Progenitor cell of endocrine pancreas (in vitro differentiated cells): ENCODE measurements at regions not wholly inside any gene's neighbourhood (a gene's known extent, or its start where the extent isn't known, plus 50 kb on each side); places are given as distances from the start of the nearest gene placed in this dataset.

Source experiments
- DNase-seq: peaks from one replicate; pipeline ENCODE4 v3.0.0; 2021; ENCODE audit warnings: low spot score; ENCODE audit not compliant: unreplicated experiment
- H3K27ac Mint-ChIP-seq: 2 replicates; pipeline ENCODE4 v1.8.0; 2021; ENCODE audit warnings: mild to moderate bottlenecking, moderate library complexity, mixed read lengths
- H3K27me3 Mint-ChIP-seq: 2 replicates; pipeline ENCODE4 v1.8.0; 2021; ENCODE audit warnings: mixed read lengths
- H3K36me3 Mint-ChIP-seq: 2 replicates; pipeline ENCODE4 v1.8.0; 2022; ENCODE audit warnings: mixed read lengths; ENCODE audit not compliant: insufficient read depth
- H3K4me1 Mint-ChIP-seq: 2 replicates; pipeline ENCODE4 v1.8.0; 2021; ENCODE audit warnings: low read depth, mixed read lengths
- H3K4me3 Mint-ChIP-seq: 2 replicates; pipeline ENCODE4 v1.8.0; 2021; ENCODE audit warnings: low read depth, mild to moderate bottlenecking, moderate library complexity, mixed read lengths
- H3K9me3 Mint-ChIP-seq: 2 replicates; pipeline ENCODE4 v1.8.0; 2021; ENCODE audit warnings: low read depth, mixed read lengths
- TF ChIP-seq, protein P1 (sequence below): fragments of 200-600 bp; sonication (generic); IDR thresholded peaks from one replicate; pipeline ENCODE4 v1.5.0; 2021; ENCODE audit warnings: antibody characterized with exemption, mild to moderate bottlenecking; ENCODE audit not compliant: unreplicated experiment

DNA sequence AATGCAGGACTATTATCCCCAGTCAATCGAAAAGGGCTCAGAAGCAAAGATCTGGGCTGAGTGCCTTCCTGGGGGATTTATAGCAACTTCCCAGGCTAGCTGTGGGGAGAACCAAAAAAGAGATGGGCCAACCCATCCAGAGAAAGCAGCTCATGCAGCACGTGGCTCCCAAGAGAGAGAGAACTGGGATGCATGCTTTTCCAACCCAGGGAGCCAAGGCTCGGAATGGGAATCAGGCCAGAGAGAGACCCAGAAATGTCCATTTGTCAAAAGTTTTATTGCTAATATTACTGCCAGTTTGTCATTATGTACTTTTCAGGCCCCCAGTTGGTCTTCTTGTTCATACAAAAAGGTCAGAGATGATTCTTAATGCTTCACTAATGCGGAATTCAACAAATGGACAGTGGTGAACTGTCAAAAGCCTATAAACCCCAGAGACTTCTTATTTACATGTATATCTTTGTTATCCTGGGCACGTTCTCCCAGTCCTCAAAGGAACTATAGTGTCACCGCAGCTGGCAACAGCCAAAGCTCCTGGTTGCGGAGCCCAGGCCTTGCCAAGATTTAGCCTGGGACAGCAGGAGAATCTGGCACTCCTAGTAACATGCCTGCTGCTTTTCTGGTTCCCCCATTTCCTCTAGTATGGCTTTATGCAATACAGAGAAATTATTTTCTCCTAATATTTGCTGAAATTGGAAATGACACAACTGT, 139.1 kb upstream of the POU3F2 start:
- H3K4me3 Mint-ChIP-seq, result no peak overlapping the region
- TF ChIP-seq, protein P1, sequence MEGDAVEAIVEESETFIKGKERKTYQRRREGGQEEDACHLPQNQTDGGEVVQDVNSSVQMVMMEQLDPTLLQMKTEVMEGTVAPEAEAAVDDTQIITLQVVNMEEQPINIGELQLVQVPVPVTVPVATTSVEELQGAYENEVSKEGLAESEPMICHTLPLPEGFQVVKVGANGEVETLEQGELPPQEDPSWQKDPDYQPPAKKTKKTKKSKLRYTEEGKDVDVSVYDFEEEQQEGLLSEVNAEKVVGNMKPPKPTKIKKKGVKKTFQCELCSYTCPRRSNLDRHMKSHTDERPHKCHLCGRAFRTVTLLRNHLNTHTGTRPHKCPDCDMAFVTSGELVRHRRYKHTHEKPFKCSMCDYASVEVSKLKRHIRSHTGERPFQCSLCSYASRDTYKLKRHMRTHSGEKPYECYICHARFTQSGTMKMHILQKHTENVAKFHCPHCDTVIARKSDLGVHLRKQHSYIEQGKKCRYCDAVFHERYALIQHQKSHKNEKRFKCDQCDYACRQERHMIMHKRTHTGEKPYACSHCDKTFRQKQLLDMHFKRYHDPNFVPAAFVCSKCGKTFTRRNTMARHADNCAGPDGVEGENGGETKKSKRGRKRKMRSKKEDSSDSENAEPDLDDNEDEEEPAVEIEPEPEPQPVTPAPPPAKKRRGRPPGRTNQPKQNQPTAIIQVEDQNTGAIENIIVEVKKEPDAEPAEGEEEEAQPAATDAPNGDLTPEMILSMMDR, result no peak
- no peaks in the 10 kb centered on the region for H3K27me3 Mint-ChIP-seq
- DNase-seq, result no peak
- no peaks in the 10 kb centered on the region for H3K4me1 Mint-ChIP-seq
- H3K36me3 Mint-ChIP-seq, result no peaks in the 10 kb centered on the region
- H3K9me3 Mint-ChIP-seq, result no peaks in the 10 kb centered on the region
- H3K27ac Mint-ChIP-seq, result no peak overlapping the region

GRCh38 chr6:98711380-98711779, 123.0 kb upstream of the POU3F2 start:
- no peak overlapping the region for H3K4me3 Mint-ChIP-seq
- H3K4me1 Mint-ChIP-seq, result no peaks in the 10 kb centered on the region
- peaks cover 6% of the 10 kb centered on the region for H3K27me3 Mint-ChIP-seq
- no peak for DNase-seq
- H3K27ac Mint-ChIP-seq, result no peak overlapping the region
- H3K9me3 Mint-ChIP-seq, result no peaks in the 10 kb centered on the region
- TF ChIP-seq, protein P1, result no peak
- H3K36me3 Mint-ChIP-seq, result no peaks in the 10 kb centered on the region

DNA sequence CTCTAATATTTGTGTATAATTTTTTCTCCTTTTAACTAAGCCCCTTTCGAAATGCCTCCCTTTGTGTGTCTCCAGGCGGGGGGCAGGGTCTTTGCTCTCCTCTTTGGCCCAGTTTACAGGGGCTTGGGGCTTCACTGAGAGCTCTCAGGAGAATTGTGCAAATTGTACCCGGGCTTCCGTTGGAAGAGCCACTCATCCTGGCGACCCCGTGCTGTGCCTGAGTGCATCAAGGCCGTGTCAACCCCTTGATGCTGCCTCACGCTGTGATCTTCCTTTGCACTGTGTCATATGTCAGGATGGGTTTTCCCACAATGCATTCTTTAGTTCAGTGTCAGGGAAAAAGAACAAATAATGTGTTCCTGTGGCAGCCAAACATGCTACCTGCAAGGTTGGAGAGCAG, 118.0 kb upstream of the POU3F2 start:
- no peaks in the 10 kb centered on the region for H3K9me3 Mint-ChIP-seq
- H3K27me3 Mint-ChIP-seq, result peaks cover 11% of the 10 kb centered on the region
- TF ChIP-seq, protein P1, result no peak
- H3K4me1 Mint-ChIP-seq, result no peaks in the 10 kb centered on the region
- DNase-seq, result no peak
- H3K4me3 Mint-ChIP-seq, result no peak overlapping the region
- no peaks in the 10 kb centered on the region for H3K36me3 Mint-ChIP-seq
- no peak overlapping the region for H3K27ac Mint-ChIP-seq

- DNase-seq, result no peak
- Mint-ChIP-seq H3K4me3 (no peak overlapping the region), H3K9me3 (no peaks in the 10 kb centered on the region), H3K27ac (no peak overlapping the region), H3K36me3 (no peaks in the 10 kb centered on the region), H3K4me1 (no peaks in the 10 kb centered on the region), H3K27me3 (peaks cover 11% of the 10 kb centered on the region)
- TF ChIP-seq, protein P1, result no peak
Measured at GRCh38 chr6:98717322-98717877, 117.0 kb upstream of the POU3F2 start.

DNA sequence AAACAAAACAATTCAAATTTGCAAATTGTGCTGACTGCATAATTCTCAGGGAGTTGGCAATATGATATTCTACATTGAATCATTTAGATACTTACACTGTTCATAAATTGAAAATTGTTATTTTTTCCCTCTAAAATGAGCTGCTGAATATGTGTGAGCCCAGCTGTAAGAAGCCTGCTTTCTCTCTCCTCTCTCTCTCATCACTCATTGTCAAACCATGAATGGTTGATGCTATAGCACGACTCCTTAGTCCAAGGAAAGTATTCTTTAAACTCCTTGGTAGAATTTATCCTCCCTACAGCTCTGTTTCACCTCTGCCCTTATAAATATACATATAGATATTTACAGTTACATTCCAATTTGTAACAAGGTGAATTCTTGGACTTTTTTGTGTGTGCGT, 116.4 kb upstream of the POU3F2 start:
- DNase-seq, result no peak
- Mint-ChIP-seq H3K36me3 (no peaks in the 10 kb centered on the region), H3K4me1 (no peaks in the 10 kb centered on the region), H3K9me3 (no peaks in the 10 kb centered on the region), H3K27me3 (peaks cover 11% of the 10 kb centered on the region), H3K4me3 (no peak overlapping the region), H3K27ac (no peak overlapping the region)
- TF ChIP-seq, protein P1, result no peak
